ENCODE measurements at regions not wholly inside any gene's neighbourhood (a gene's known extent, or its start where the extent isn't known, plus 50 kb on each side); places are given as distances from the start of the nearest gene placed in this dataset.

DNA sequence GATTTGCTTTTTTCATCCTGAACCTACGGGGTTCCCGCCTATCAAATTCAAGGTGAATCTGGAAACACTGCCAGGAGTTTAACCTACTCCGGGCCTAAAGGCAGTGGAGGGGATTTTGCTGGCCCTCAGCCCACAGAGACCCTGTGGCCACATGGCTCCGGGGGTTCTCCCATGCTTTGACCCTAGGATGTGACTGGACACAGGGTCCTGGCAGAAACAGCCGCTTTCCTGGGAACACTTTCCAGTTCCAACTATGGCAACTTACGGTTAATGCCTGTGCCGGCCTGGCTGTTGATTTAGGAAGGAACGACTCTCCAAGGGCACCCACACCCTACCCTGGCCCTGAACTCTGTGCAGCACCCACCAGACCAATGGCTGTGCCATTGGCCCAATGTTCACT, 141.7 kb upstream of the RPS6KA2 start:
- TF ChIP-seq, protein P1, sequence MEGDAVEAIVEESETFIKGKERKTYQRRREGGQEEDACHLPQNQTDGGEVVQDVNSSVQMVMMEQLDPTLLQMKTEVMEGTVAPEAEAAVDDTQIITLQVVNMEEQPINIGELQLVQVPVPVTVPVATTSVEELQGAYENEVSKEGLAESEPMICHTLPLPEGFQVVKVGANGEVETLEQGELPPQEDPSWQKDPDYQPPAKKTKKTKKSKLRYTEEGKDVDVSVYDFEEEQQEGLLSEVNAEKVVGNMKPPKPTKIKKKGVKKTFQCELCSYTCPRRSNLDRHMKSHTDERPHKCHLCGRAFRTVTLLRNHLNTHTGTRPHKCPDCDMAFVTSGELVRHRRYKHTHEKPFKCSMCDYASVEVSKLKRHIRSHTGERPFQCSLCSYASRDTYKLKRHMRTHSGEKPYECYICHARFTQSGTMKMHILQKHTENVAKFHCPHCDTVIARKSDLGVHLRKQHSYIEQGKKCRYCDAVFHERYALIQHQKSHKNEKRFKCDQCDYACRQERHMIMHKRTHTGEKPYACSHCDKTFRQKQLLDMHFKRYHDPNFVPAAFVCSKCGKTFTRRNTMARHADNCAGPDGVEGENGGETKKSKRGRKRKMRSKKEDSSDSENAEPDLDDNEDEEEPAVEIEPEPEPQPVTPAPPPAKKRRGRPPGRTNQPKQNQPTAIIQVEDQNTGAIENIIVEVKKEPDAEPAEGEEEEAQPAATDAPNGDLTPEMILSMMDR (IDR thresholded peaks at IDR 0.05), result no peak
- no peak for TF ChIP-seq POLR2A (IDR thresholded peaks at IDR 0.05)
